ENCODE measurements at regions not wholly inside any gene's neighbourhood (a gene's known extent, or its start where the extent isn't known, plus 50 kb on each side); places are given as distances from the start of the nearest gene placed in this dataset.

- TF ChIP-seq KLF7 (tag by site-specific recombination; IDR thresholded peaks at IDR 0.05; ENCODE audit: borderline replicate concordance): no peak
- TF ChIP-seq ZNF747 (tag by site-specific recombination; IDR thresholded peaks at IDR 0.05): no peak
- no peak for TF ChIP-seq ZNF654 (tag by site-specific recombination; IDR thresholded peaks at IDR 0.05; ENCODE audit: low read depth)
- TF ChIP-seq OVOL3 (tag by site-specific recombination; IDR thresholded peaks at IDR 0.05): no peak
- no peak for TF ChIP-seq ZNF324 (tag by site-specific recombination; IDR thresholded peaks at IDR 0.05)
- no peak for TF ChIP-seq ZNF692 (tag by site-specific recombination; IDR thresholded peaks at IDR 0.05)
- TF ChIP-seq ZSCAN5A (tag by site-specific recombination; IDR thresholded peaks at IDR 0.05): no peak
- no peak for TF ChIP-seq PRDM2 (tag by site-specific recombination; IDR thresholded peaks at IDR 0.05; ENCODE audit: borderline replicate concordance)
- no peak for TF ChIP-seq ZBTB8A (tag by site-specific recombination; IDR thresholded peaks at IDR 0.05)
- TF ChIP-seq ZNF76 (tag by site-specific recombination; IDR thresholded peaks at IDR 0.05; ENCODE audit: borderline replicate concordance, low read depth): no peak
- no peak for TF ChIP-seq ZNF121 (tag by site-specific recombination; IDR thresholded peaks at IDR 0.05)
- TF ChIP-seq SP2 (tag by site-specific recombination; IDR thresholded peaks at IDR 0.05): no peak
- no peak for TF ChIP-seq MEIS1 (CRISPR knock-in tag; IDR thresholded peaks at IDR 0.05; ENCODE audit: borderline replicate concordance)
- no peak for TF ChIP-seq MZF1 (tag by site-specific recombination; IDR thresholded peaks at IDR 0.05; ENCODE audit: borderline replicate concordance)
- TF ChIP-seq ZEB2 (tag by site-specific recombination; IDR thresholded peaks at IDR 0.05): no peak
- Histone ChIP-seq H3K4me3 (ENCODE audit: low read depth, low read length) (no peak overlapping the region), H3K4me1 (ENCODE audit: control insufficient read depth, insufficient read depth, low read length) (no peaks in the 10 kb centered on the region), H3K36me3 (ENCODE audit: control insufficient read depth in 2 of 2, insufficient read depth in 1 of 2, low read length in 2 of 2) (no peaks in the 10 kb centered on the region), H3K27ac (ENCODE audit: extremely low read depth, low read depth, low read length) (no peak overlapping the region), H3K9me3 (ENCODE audit: control insufficient read depth, insufficient read depth, low read depth, low read length) (no peaks in the 10 kb centered on the region)
- ChIA-PET CTCF (no interaction called here), POLR2A (interaction anchor here (0.6 kb wide), 1 partner anchor 308 kb away, joined by 3 read pairs; no protein-coding TSS in a partner anchor)
Measured at GRCh38 chr4:14695095-14695845, 307.0 kb upstream of the CPEB2 start.

GRCh38 chr4:14700083-14700482 lies 302.2 kb upstream of the CPEB2 start:
- ChIA-PET CTCF (no interaction called here), POLR2A (no interaction called here)
- no peak overlapping the region for H3K4me3 ChIP-seq (ENCODE audit: low read depth, low read length)
- no peaks in the 10 kb centered on the region for H3K36me3 ChIP-seq (ENCODE audit: control insufficient read depth in 2 of 2, insufficient read depth in 1 of 2, low read length in 2 of 2)
- H3K9me3 ChIP-seq (ENCODE audit: control insufficient read depth, insufficient read depth, low read depth, low read length): no peaks in the 10 kb centered on the region
- H3K4me1 ChIP-seq (ENCODE audit: control insufficient read depth, insufficient read depth, low read length): no peaks in the 10 kb centered on the region
- TF ChIP-seq TRIM28 (IDR thresholded peaks at IDR 0.05; ENCODE audit: borderline replicate concordance, low read length): no peak
- H3K27ac ChIP-seq (ENCODE audit: extremely low read depth, low read depth, low read length): no peak overlapping the region

All from HEK293 (cell line).